Endothelial cell of umbilical vein (primary cell): ENCODE measurements at regions not wholly inside any gene's neighbourhood (a gene's known extent, or its start where the extent isn't known, plus 50 kb on each side); places are given as distances from the start of the nearest gene placed in this dataset.

Experiments
- BruUV-seq: library from RNA; stranded (reverse); fragments of 400-500 nt; replicated peaks from 2 replicates; lab custom pipeline; 2021; lab: Mats Ljungman, UMichigan
- CTCF ChIA-PET: fragments of 300-600, 350-600 bp; sonication (Branson Sonifier 250); formaldehyde crosslinking; loops from one replicate; lab custom pipeline; 2021; ENCODE audit warnings: antibody characterized with exemption, inconsistent platforms; lab: Charles Lee
- POLR2A ChIA-PET: fragments of 300-600, 350-600 bp; sonication (Branson Sonifier 250); formaldehyde crosslinking; loops from one replicate; lab custom pipeline; 2021; ENCODE audit warnings: antibody characterized with exemption, inconsistent platforms; lab: Charles Lee
- DNase-seq: peaks from one replicate; pipeline ENCODE4 v3.0.0-alpha.2; 2011; ENCODE audit warnings: low read depth, low spot score
- FAIRE-seq: peaks from 2 replicates; lab custom pipeline; 2011; peaks lifted over from hg19 to GRCh38; lab: Jason Lieb, UNC
- H2AFZ ChIP-seq: 2 replicates; pipeline ENCODE4 v1.6.0; 2012; ENCODE audit warnings: low read depth, low read length, control low read depth, inconsistent platforms
- H3K27ac ChIP-seq: 2 replicates; pipeline ENCODE4 v1.5.1; 2011; ENCODE audit warnings: low read depth, mild to moderate bottlenecking, control low read depth, low read length, moderate library complexity; ENCODE audit not compliant: insufficient read depth
- H3K27me3 ChIP-seq, 2 experiments: 2 replicates each; pipeline versions ENCODE4 v1.6.0 to v1.6.1; 2011; ENCODE audit warnings: low read length in 2 of 2, mixed read lengths in 1 of 2; ENCODE audit not compliant: control insufficient read depth in 2 of 2, insufficient read depth in 2 of 2
- H3K36me3 ChIP-seq, 2 experiments: 2 replicates in 1 of 2; 3 replicates in 1 of 2; pipeline ENCODE4 v1.5.1; 2011; ENCODE audit warnings: low read length in 2 of 2, mild to moderate bottlenecking in 1 of 2, moderate library complexity in 1 of 2; ENCODE audit not compliant: control insufficient read depth in 2 of 2, insufficient read depth in 2 of 2; ENCODE audit errors: extremely low read depth in 1 of 2
- H3K4me1 ChIP-seq: 3 replicates; pipeline ENCODE4 v1.5.1; 2011; ENCODE audit warnings: mild to moderate bottlenecking, low read length; ENCODE audit not compliant: control insufficient read depth, insufficient read depth; ENCODE audit errors: extremely low read depth
- H3K4me2 ChIP-seq: 2 replicates; pipeline ENCODE4 v1.6.1; 2011; ENCODE audit warnings: low read length, control low read depth, mixed read lengths; ENCODE audit not compliant: insufficient read depth
- H3K4me3 ChIP-seq, 3 experiments: fragments of 200-600 bp in 1 of 3; sonication (generic), shearing (Covaris generic) in 1 of 3; replicated peaks in 1 of 3; 2 replicates each; pipeline ENCODE4 v1.5.1; 2011 to 2016; ENCODE audit warnings: control low read depth in 3 of 3, low read length in 3 of 3, mild to moderate bottlenecking in 2 of 3, inconsistent platforms in 1 of 3, low read depth in 1 of 3, moderate library complexity in 1 of 3; ENCODE audit not compliant: insufficient read depth in 1 of 3
- H3K79me2 ChIP-seq: 2 replicates; pipeline ENCODE4 v1.6.0; 2012; ENCODE audit warnings: low read length, inconsistent platforms; ENCODE audit not compliant: control insufficient read depth, insufficient read depth
- H3K9ac ChIP-seq: replicated peaks from 2 replicates; pipeline ENCODE3; 2011; ENCODE audit warnings: low read length, control low read depth; ENCODE audit not compliant: insufficient read depth; ENCODE audit errors: extremely low read depth
- H3K9me1 ChIP-seq: replicated peaks from 3 replicates; pipeline ENCODE4 v1.6.0; 2011; ENCODE audit warnings: mild to moderate bottlenecking, low read length; ENCODE audit not compliant: control insufficient read depth, insufficient read depth; ENCODE audit errors: extremely low read depth
- H3K9me3 ChIP-seq: replicated peaks from 2 replicates; pipeline ENCODE4 v1.5.1; 2012; ENCODE audit warnings: low read length, inconsistent platforms; ENCODE audit not compliant: control insufficient read depth, insufficient read depth
- H4K20me1 ChIP-seq: replicated peaks from 2 replicates; pipeline ENCODE3; 2011; ENCODE audit warnings: mild to moderate bottlenecking, low read length; ENCODE audit not compliant: control insufficient read depth, insufficient read depth; ENCODE audit errors: extremely low read depth
- EZH2 ChIP-seq: IDR thresholded peaks from 2 replicates; pipeline ENCODE4 v1.6.1; 2012; ENCODE audit warnings: borderline replicate concordance, low read depth, mild to moderate bottlenecking, moderate library complexity, low read length, inconsistent platforms; ENCODE audit not compliant: severe bottlenecking
- FOS ChIP-seq: IDR thresholded peaks from 2 replicates; pipeline ENCODE4 v1.6.1; 2011; ENCODE audit warnings: mild to moderate bottlenecking, low read length, moderate library complexity, borderline replicate concordance; ENCODE audit not compliant: insufficient read depth
- GATA2 ChIP-seq: IDR thresholded peaks from 2 replicates; pipeline ENCODE4 v1.7.0; 2011; ENCODE audit warnings: low read depth, mild to moderate bottlenecking, moderate library complexity, mixed read lengths, low read length; ENCODE audit not compliant: insufficient read length, insufficient read depth
- JUN ChIP-seq: IDR thresholded peaks from 2 replicates; pipeline ENCODE4 v1.6.1; 2011; ENCODE audit warnings: borderline replicate concordance, low read depth; ENCODE audit not compliant: insufficient read length, insufficient read depth
- MYC ChIP-seq: IDR thresholded peaks from one replicate; pipeline ENCODE4 v1.6.1; 2011; ENCODE audit warnings: mild to moderate bottlenecking, low read depth, low read length
- POLR2A ChIP-seq: IDR thresholded peaks from 2 replicates; pipeline ENCODE4 v1.6.1; 2012; ENCODE audit warnings: low read depth, mild to moderate bottlenecking, control low read depth, low read length
- POLR2AphosphoS5 ChIP-seq: IDR thresholded peaks from 2 replicates; pipeline ENCODE4 v1.6.1; 2012; ENCODE audit warnings: low read depth, mild to moderate bottlenecking, control low read depth, low read length, moderate library complexity; ENCODE audit not compliant: insufficient read depth
- dilution Hi-C: fragments of 300-500 bp; cut with MboI; formaldehyde crosslinking; loops from one replicate; pipeline ENCODE4 v1.15.0; 2019; ENCODE audit warnings: low sequenced_read_pairs; ENCODE audit not compliant: extremely low pct_ligation_motif_present
- intact Hi-C: fragments of 100-400 bp; cut with micrococcal nuclease; formaldehyde crosslinking; loops from one replicate; pipeline ENCODE4 v1.10.0; 2022
- TF ChIP-seq, protein P1 (sequence below): IDR thresholded peaks from 2 replicates; pipeline ENCODE4 v1.6.1; 2011; ENCODE audit not compliant: insufficient read depth, insufficient read length
- TF ChIP-seq, protein P2 (sequence below), 2 donors: IDR thresholded peaks; 1 replicate in 1 of 2; 2 replicates in 1 of 2; pipeline ENCODE4 v1.5.1; 2011; ENCODE audit warnings: low read length in 2 of 2, mild to moderate bottlenecking in 2 of 2, moderate library complexity in 2 of 2, control low read depth in 1 of 2, inconsistent platforms in 1 of 2, low read depth in 1 of 2; ENCODE audit not compliant: insufficient read depth in 1 of 2; ENCODE audit errors: extremely low read depth in 1 of 2

DNA sequence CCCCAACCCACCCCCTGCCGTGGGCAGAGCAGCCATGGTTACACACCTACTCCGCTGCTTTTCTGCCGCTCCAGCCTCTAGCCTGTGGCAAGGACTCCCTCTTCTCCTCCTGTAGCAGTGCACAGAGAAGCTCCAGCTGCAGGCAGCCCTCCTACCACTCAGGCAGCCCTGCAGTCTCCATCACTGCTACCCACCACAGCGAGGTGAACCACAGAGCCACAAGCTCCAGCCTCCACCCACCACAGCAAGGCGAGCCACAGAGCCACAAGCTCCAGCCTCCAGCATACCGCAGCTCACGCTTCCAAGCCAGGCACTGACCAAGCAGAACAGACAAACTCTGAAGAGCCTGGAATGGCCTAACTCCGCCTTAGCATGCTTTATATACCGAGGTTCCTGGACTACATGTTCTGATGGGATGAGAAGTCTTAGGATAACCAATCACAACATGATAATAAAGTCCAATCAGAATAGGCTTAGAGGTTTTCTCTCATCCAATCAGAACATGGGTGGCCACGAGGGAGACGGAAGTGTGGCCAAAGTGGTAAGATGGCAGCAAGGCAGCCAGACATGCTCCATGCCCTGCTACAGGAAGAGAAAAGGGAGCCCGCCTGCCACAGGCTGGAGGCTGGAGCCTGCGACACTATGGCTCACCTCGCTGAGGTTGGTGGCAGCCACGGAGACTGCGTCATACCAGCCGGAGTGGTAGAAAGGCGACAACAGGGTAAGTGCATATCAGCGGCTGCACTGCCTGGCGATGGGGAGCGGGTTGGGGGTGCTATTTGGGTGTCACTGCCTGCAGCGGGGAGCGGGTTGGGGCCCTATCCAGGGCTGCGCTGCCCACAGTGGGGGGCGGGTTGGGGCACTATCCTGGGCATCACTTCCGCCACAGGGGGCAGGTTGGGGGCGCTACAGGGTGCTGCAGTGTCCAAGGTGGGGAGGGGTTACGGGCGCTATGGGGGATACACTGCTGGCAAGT is 75.8 kb upstream of the PCAT7 start:
- no peak overlapping the region for H3K4me3 ChIP-seq
- H4K20me1 ChIP-seq, result no peaks in the 10 kb centered on the region
- TF ChIP-seq, protein P1, sequence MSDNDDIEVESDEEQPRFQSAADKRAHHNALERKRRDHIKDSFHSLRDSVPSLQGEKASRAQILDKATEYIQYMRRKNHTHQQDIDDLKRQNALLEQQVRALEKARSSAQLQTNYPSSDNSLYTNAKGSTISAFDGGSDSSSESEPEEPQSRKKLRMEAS, result no peak
- TF ChIP-seq FOS, result no peak
- no peak for TF ChIP-seq POLR2A
- TF ChIP-seq EZH2, result no peak
- no peak for TF ChIP-seq JUN
- no peak for TF ChIP-seq MYC
- TF ChIP-seq POLR2AphosphoS5, result no peak
- TF ChIP-seq GATA2, result no peak
- TF ChIP-seq, protein P2, sequence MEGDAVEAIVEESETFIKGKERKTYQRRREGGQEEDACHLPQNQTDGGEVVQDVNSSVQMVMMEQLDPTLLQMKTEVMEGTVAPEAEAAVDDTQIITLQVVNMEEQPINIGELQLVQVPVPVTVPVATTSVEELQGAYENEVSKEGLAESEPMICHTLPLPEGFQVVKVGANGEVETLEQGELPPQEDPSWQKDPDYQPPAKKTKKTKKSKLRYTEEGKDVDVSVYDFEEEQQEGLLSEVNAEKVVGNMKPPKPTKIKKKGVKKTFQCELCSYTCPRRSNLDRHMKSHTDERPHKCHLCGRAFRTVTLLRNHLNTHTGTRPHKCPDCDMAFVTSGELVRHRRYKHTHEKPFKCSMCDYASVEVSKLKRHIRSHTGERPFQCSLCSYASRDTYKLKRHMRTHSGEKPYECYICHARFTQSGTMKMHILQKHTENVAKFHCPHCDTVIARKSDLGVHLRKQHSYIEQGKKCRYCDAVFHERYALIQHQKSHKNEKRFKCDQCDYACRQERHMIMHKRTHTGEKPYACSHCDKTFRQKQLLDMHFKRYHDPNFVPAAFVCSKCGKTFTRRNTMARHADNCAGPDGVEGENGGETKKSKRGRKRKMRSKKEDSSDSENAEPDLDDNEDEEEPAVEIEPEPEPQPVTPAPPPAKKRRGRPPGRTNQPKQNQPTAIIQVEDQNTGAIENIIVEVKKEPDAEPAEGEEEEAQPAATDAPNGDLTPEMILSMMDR (IDR thresholded peaks at IDR 0.05; ENCODE audit: extremely low read depth in 1 of 2, insufficient read depth in 1 of 2, low read depth in 1 of 2, low read length in 2 of 2), result no peak
- no peaks in the 10 kb centered on the region for H3K79me2 ChIP-seq
- FAIRE-seq, result no peak
- no peak for DNase-seq
- no peaks in the 10 kb centered on the region for H3K9me1 ChIP-seq
- no peak overlapping the region for H3K4me2 ChIP-seq
- no peak overlapping the region for H3K9ac ChIP-seq
- ChIA-PET CTCF (interaction anchor here (0.8 kb wide), 1 partner anchor 133 kb away, joined by 5 read pairs; no protein-coding TSS in a partner anchor), POLR2A (no interaction called here)
- H3K9me3 ChIP-seq, result no peaks in the 10 kb centered on the region
- H3K27me3 ChIP-seq, result no peaks in the 10 kb centered on the region
- intact Hi-C loops, result no loop called here
- H3K4me1 ChIP-seq, result no peaks in the 10 kb centered on the region
- no TSS peak for BruUV-seq
- H3K27ac ChIP-seq, result no peak overlapping the region
- dilution Hi-C loops, result no loop called here
- H3K36me3 ChIP-seq, result no peaks in the 10 kb centered on the region
- no peak overlapping the region for H2AFZ ChIP-seq
